ENCODE measurements at regions not wholly inside any gene's neighbourhood (a gene's known extent, or its start where the extent isn't known, plus 50 kb on each side); places are given as distances from the start of the nearest gene placed in this dataset.

DNA sequence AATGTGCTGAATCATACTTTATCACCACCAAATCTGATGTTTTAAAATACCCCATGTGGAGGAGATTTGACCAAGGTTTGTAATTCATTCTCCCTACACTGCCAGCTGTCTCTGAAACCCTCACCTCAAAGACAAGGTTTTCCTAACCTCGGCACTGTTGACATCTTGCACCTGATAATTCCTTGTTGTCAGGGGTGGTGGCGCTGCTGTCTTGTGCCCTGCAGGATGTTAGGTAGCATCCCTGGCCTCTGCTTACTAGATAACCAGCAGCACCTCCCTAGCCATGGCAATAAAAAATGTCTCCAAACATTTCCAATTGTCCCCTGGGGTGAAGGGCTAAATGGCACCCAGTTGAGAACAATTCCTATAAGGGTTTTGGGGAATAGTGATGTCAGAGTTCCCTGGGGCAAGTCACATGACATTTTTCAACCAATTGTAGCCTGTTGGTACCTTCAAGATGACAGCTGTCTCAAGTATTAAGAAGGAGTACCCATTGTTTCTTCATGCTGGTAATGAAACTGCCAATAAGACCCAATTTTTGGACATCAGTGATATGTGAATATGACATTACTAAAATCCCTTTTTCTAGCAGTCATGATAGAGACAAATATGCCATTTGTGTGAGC lies 160.6 kb upstream of the PLCXD3 start:
- H3K4me1 ChIP-seq (ENCODE audit: control insufficient read depth in 2 of 3, insufficient read depth in 2 of 3, low read depth in 1 of 3, low read length in 3 of 3), result no peaks in the 10 kb centered on the region
- no peak overlapping the region for H3K27ac ChIP-seq (ENCODE audit: low read depth in 2 of 2, low read length in 2 of 2)
- no peak for DNase-seq
- intact Hi-C loops (cut with DNase I), result no loop called here
- H3K4me3 ChIP-seq (ENCODE audit: low read length in 3 of 3), result no peak overlapping the region
- TF ChIP-seq, protein P1, sequence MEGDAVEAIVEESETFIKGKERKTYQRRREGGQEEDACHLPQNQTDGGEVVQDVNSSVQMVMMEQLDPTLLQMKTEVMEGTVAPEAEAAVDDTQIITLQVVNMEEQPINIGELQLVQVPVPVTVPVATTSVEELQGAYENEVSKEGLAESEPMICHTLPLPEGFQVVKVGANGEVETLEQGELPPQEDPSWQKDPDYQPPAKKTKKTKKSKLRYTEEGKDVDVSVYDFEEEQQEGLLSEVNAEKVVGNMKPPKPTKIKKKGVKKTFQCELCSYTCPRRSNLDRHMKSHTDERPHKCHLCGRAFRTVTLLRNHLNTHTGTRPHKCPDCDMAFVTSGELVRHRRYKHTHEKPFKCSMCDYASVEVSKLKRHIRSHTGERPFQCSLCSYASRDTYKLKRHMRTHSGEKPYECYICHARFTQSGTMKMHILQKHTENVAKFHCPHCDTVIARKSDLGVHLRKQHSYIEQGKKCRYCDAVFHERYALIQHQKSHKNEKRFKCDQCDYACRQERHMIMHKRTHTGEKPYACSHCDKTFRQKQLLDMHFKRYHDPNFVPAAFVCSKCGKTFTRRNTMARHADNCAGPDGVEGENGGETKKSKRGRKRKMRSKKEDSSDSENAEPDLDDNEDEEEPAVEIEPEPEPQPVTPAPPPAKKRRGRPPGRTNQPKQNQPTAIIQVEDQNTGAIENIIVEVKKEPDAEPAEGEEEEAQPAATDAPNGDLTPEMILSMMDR (IDR thresholded peaks at IDR 0.05; ENCODE audit: borderline replicate concordance, extremely low read depth, insufficient read depth), result no peak
- no peaks in the 10 kb centered on the region for H3K9me3 ChIP-seq (ENCODE audit: control insufficient read depth in 2 of 3, insufficient read depth in 1 of 3, low read length in 3 of 3)
- FAIRE-seq, result no peak
- no peak overlapping the region for H3K9ac ChIP-seq (ENCODE audit: low read length in 3 of 3)
- no peaks in the 10 kb centered on the region for H3K36me3 ChIP-seq (ENCODE audit: control insufficient read depth in 2 of 3, insufficient read depth in 3 of 3, low read length in 3 of 3)
- no peaks in the 10 kb centered on the region for H3K27me3 ChIP-seq (ENCODE audit: control insufficient read depth, insufficient read depth, low read length)

DNA sequence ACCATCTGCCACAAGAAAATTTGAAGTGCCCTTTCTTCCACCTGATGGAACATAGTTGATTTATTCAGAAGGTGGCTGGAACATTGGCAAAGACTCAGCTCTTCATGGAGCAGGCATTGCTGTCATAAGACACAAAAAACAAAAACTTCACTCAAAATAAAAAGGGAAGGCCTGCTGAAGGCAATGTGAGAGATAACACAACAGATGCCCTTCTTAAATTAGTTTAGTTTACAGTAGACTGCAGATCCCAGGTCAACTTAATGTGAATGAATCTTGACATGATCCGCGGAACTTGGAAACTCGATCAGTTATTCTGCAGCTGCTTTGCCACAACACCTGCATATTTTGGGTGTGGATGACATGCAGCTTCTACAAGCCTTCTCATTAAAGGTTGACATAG lies 159.8 kb upstream of the PLCXD3 start:
- Histone ChIP-seq H3K4me3 (ENCODE audit: low read length in 3 of 3) (no peak overlapping the region), H3K36me3 (ENCODE audit: control insufficient read depth in 2 of 3, insufficient read depth in 3 of 3, low read length in 3 of 3) (no peaks in the 10 kb centered on the region), H3K4me1 (ENCODE audit: control insufficient read depth in 2 of 3, insufficient read depth in 2 of 3, low read depth in 1 of 3, low read length in 3 of 3) (no peaks in the 10 kb centered on the region), H3K9ac (ENCODE audit: low read length in 3 of 3) (no peak overlapping the region), H3K27ac (ENCODE audit: low read depth in 2 of 2, low read length in 2 of 2) (no peak overlapping the region), H3K27me3 (ENCODE audit: control insufficient read depth, insufficient read depth, low read length) (no peaks in the 10 kb centered on the region), H3K9me3 (ENCODE audit: control insufficient read depth in 2 of 3, insufficient read depth in 1 of 3, low read length in 3 of 3) (no peaks in the 10 kb centered on the region)
- intact Hi-C loops (cut with DNase I), result no loop called here
- FAIRE-seq (no peak), DNase-seq (no peak)
- TF ChIP-seq, protein P1 (IDR thresholded peaks at IDR 0.05; ENCODE audit: borderline replicate concordance, extremely low read depth, insufficient read depth), result no peak

DNA sequence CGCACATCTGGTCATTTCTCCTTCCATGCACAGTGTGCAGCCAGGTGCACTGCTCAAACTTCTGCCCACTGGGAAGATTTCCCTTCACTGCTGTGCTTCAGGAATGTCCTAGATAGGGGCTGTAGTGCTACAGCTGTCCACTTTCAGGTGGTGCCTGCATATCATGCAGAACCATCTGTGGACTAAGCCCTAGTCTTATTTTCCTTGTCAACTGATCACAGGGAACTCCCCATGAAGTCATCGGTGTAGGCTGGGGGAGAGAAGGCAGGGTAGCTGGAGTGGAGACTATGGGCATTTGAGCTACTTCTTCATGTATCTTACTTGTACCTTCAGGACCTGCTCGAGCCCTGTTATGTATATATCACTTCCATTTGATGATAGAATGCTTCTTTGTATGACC lies 150.9 kb upstream of the PLCXD3 start:
- Histone ChIP-seq H3K36me3 (ENCODE audit: control insufficient read depth in 2 of 3, insufficient read depth in 3 of 3, low read length in 3 of 3) (no peaks in the 10 kb centered on the region), H3K4me3 (ENCODE audit: low read length in 3 of 3) (no peak overlapping the region), H3K27ac (ENCODE audit: low read depth in 2 of 2, low read length in 2 of 2) (no peak overlapping the region), H3K27me3 (ENCODE audit: control insufficient read depth, insufficient read depth, low read length) (no peaks in the 10 kb centered on the region), H3K9ac (ENCODE audit: low read length in 3 of 3) (no peak overlapping the region), H3K9me3 (ENCODE audit: control insufficient read depth in 2 of 3, insufficient read depth in 1 of 3, low read length in 3 of 3) (no peaks in the 10 kb centered on the region), H3K4me1 (ENCODE audit: control insufficient read depth in 2 of 3, insufficient read depth in 2 of 3, low read depth in 1 of 3, low read length in 3 of 3) (no peaks in the 10 kb centered on the region)
- TF ChIP-seq, protein P1 (IDR thresholded peaks at IDR 0.05; ENCODE audit: borderline replicate concordance, extremely low read depth, insufficient read depth), result no peak
- FAIRE-seq (no peak), DNase-seq (no peak)
- intact Hi-C loops (cut with DNase I), result no loop called here

DNA sequence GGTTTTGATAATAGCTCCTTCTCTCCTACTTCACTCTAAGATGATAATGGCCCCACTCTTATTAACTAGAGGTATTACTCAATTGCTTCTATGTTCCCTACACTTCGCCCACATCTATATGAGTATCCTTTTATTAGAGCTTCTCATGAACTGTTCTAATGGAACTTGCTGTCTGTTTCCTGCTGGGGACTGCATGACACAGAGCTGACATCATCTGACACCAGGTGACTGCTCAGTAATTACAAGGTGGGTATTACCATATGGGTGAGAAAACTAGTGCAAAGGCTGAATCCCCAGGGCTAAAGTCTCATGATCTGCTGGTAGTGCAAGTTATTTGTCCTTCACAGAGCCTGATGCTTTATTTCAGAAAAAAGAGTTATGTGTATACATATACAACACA lies 146.2 kb upstream of the PLCXD3 start:
- no peak overlapping the region for H3K4me3 ChIP-seq (ENCODE audit: low read length in 3 of 3)
- intact Hi-C loops (cut with DNase I), result no loop called here
- no peaks in the 10 kb centered on the region for H3K36me3 ChIP-seq (ENCODE audit: control insufficient read depth in 2 of 3, insufficient read depth in 3 of 3, low read length in 3 of 3)
- FAIRE-seq (no peak), DNase-seq (no peak)
- H3K27ac ChIP-seq (ENCODE audit: low read depth in 2 of 2, low read length in 2 of 2), result no peak overlapping the region
- H3K27me3 ChIP-seq (ENCODE audit: control insufficient read depth, insufficient read depth, low read length), result no peaks in the 10 kb centered on the region
- H3K9me3 ChIP-seq (ENCODE audit: control insufficient read depth in 2 of 3, insufficient read depth in 1 of 3, low read length in 3 of 3), result no peaks in the 10 kb centered on the region
- H3K4me1 ChIP-seq (ENCODE audit: control insufficient read depth in 2 of 3, insufficient read depth in 2 of 3, low read depth in 1 of 3, low read length in 3 of 3), result no peaks in the 10 kb centered on the region
- H3K9ac ChIP-seq (ENCODE audit: low read length in 3 of 3), result no peak overlapping the region
- TF ChIP-seq, protein P1 (IDR thresholded peaks at IDR 0.05; ENCODE audit: borderline replicate concordance, extremely low read depth, insufficient read depth), result no peak
